Vagina (tissue), 2 donors: ENCODE measurements at regions not wholly inside any gene's neighbourhood (a gene's known extent, or its start where the extent isn't known, plus 50 kb on each side); places are given as distances from the start of the nearest gene placed in this dataset.

Source experiments
- DNase-seq, 2 donors: peaks; one replicate each; pipeline ENCODE4 v3.0.0-alpha.2; 2017; ENCODE audit errors: extremely low spot score in 2 of 2
- H3K27ac ChIP-seq: fragments of 200-600 bp; sonication (generic); one replicate; pipeline ENCODE4 v1.5.1; 2019
- H3K27me3 ChIP-seq: fragments of 200-600 bp; sonication (generic); one replicate; pipeline ENCODE4 v1.5.1; 2019
- H3K36me3 ChIP-seq, 2 donors: fragments of 200-600 bp; sonication (generic); one replicate each; pipeline ENCODE4 v1.5.1; 2017 to 2019
- H3K4me1 ChIP-seq: fragments of 200-600 bp; sonication (generic); one replicate; pipeline ENCODE4 v1.5.1; 2019
- H3K4me3 ChIP-seq, 2 donors: fragments of 200-600 bp; sonication (generic); 1 replicate in 1 of 2; 2 replicates in 1 of 2; pipeline ENCODE4 v1.5.1; 2016 to 2019
- H3K9me3 ChIP-seq: fragments of 200-600 bp; sonication (generic); one replicate; pipeline ENCODE4 v1.5.1; 2019
- POLR2A ChIP-seq, 2 donors: fragments of 450-650 bp; IDR thresholded peaks; one replicate each; pipeline ENCODE4 v1.6.1; 2017; ENCODE audit warnings: antibody characterized with exemption in 2 of 2, mild to moderate bottlenecking in 2 of 2, moderate library complexity in 2 of 2
- POLR2AphosphoS5 ChIP-seq, 2 donors: sonication (generic); formaldehyde crosslinking; IDR thresholded peaks; one replicate each; pipeline ENCODE4 v1.9.0; 2017; ENCODE audit warnings: antibody characterized with exemption in 2 of 2, mild to moderate bottlenecking in 2 of 2, low read depth in 1 of 2; ENCODE audit not compliant: insufficient read depth in 1 of 2
- intact Hi-C: fragments of 100-400 bp; cut with DNase I; formaldehyde crosslinking; loops from one replicate; pipeline ENCODE4 v1.15.1; 2023
- TF ChIP-seq, protein P1 (sequence below), 3 experiments: fragments of 450-650 bp in 2 of 3; fragments of 200-600 bp in 1 of 3; sonication (generic) in 1 of 3; IDR thresholded peaks; one replicate each; pipeline ENCODE4 v1.5.1; 2017 to 2019; ENCODE audit warnings: antibody characterized with exemption in 3 of 3, mild to moderate bottlenecking in 2 of 3, moderate library complexity in 2 of 3

DNA sequence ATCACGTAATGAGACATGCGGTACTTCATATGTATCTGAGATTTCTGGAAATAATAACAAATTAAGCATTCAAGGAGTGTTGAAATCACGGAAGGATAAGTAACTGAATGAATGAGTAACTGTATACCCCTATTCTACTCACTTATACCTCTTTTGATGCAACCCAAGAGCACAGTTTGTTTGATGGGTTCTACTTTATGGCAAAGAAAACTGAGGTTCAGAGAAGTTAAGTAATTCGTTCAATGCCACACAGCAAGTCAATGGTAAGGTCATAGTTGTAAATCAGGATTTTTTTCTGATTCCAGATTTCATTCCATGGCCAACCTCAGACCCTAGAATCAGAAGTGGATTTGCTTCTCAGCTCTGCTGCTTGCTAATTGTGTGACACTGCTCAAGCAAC, 544.5 kb upstream of the TBX3 start:
- Histone ChIP-seq H3K27ac (no peak overlapping the region), H3K4me1 (no peaks in the 10 kb centered on the region), H3K4me3 (no peak overlapping the region), H3K36me3 (no peaks in the 10 kb centered on the region), H3K27me3 (no peaks in the 10 kb centered on the region), H3K9me3 (no peaks in the 10 kb centered on the region)
- no peak for DNase-seq
- intact Hi-C loops: no loop called here
- TF ChIP-seq, protein P1, sequence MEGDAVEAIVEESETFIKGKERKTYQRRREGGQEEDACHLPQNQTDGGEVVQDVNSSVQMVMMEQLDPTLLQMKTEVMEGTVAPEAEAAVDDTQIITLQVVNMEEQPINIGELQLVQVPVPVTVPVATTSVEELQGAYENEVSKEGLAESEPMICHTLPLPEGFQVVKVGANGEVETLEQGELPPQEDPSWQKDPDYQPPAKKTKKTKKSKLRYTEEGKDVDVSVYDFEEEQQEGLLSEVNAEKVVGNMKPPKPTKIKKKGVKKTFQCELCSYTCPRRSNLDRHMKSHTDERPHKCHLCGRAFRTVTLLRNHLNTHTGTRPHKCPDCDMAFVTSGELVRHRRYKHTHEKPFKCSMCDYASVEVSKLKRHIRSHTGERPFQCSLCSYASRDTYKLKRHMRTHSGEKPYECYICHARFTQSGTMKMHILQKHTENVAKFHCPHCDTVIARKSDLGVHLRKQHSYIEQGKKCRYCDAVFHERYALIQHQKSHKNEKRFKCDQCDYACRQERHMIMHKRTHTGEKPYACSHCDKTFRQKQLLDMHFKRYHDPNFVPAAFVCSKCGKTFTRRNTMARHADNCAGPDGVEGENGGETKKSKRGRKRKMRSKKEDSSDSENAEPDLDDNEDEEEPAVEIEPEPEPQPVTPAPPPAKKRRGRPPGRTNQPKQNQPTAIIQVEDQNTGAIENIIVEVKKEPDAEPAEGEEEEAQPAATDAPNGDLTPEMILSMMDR (IDR thresholded peaks at IDR 0.05): no peak
- TF ChIP-seq POLR2A (IDR thresholded peaks at IDR 0.05) (no peak), POLR2AphosphoS5 (IDR thresholded peaks at IDR 0.05; ENCODE audit: insufficient read depth in 1 of 2, low read depth in 1 of 2) (no peak)

DNA sequence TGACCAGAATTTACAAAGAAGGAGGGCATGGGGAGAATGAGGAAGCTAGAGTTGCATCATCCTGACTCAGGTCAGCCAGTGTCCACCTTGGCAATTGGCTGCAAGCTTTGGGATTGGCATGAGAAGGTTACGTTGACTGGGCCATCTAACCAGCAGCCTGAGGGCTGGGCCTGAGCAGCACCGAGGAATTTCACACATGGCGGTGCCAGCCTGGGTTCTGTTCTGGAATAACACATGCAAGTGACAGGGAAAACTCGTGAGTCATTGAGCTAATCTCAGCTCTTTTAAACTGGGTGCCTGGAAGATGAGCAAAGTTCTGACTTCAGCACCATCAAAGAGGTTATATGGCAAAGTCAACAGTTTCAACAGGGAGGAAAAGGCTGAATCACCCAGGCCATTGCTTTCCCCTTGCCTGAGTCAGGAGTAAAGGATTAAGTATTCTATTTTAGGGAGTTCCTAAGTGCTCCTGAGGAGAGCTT, 543.2 kb upstream of the TBX3 start:
- TF ChIP-seq POLR2A (IDR thresholded peaks at IDR 0.05): no peak
- TF ChIP-seq POLR2AphosphoS5 (IDR thresholded peaks at IDR 0.05; ENCODE audit: insufficient read depth in 1 of 2, low read depth in 1 of 2): peak in 1 of 2 donors; percentile 65
- TF ChIP-seq, protein P1 (IDR thresholded peaks at IDR 0.05): no peak
- DNase-seq: no peak
- no peak overlapping the region for H3K27ac ChIP-seq

DNA sequence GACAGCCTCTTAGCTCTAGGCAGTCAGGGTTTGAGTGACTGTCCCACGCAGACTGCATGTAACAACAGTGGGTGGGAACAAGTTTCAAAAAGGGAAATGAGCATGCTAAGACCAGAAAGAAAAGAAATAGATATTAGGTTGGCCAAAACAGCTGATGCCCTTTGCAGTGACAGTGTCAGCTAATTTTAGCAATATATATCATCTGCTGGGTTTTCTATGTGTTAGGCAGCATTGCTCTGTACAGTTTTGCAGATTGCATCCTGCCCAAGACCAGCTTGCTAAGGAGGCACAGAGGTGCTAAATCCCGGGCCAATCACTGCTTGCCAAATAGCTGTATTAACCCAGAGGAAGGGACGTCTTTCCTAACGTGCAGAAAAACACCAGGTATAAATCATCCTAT, 541.9 kb upstream of the TBX3 start:
- DNase-seq: no peak
- Histone ChIP-seq H3K36me3 (no peaks in the 10 kb centered on the region), H3K4me1 (no peaks in the 10 kb centered on the region), H3K4me3 (no peak overlapping the region), H3K27ac (no peak overlapping the region), H3K9me3 (no peaks in the 10 kb centered on the region), H3K27me3 (no peaks in the 10 kb centered on the region)
- intact Hi-C loops: no loop called here
- TF ChIP-seq, protein P1 (IDR thresholded peaks at IDR 0.05): no peak
- TF ChIP-seq POLR2A (IDR thresholded peaks at IDR 0.05): no peak
- TF ChIP-seq POLR2AphosphoS5 (IDR thresholded peaks at IDR 0.05; ENCODE audit: insufficient read depth in 1 of 2, low read depth in 1 of 2): no peak

More for the DNA sequence above, 543.2 kb upstream of the TBX3 start:
- no peak overlapping the region for H3K4me3 ChIP-seq
- no peaks in the 10 kb centered on the region for H3K27me3 ChIP-seq
- no peaks in the 10 kb centered on the region for H3K4me1 ChIP-seq
- intact Hi-C loops: no loop called here
- no peaks in the 10 kb centered on the region for H3K9me3 ChIP-seq
- H3K36me3 ChIP-seq: no peaks in the 10 kb centered on the region

DNA sequence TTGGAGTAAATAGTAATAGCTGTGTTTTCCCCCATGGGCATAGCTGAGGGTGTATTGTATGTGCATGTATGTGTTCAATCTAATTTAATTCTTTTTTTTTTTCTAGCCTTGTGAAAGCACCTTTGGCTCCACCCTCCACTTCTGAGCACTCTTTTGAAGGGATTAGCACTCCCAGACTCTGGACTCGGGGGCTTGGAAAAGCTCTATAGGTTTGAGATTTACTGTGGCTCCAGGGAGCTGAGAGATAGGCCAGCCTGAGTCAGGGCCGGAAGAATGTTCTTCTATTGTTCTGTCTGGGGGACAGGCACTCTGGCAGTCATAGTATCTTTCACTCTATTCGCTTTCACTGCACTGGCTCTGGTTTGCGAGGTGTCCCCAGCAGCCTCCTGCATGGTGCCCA, 540.0 kb upstream of the TBX3 start:
- TF ChIP-seq POLR2A (IDR thresholded peaks at IDR 0.05) (no peak), POLR2AphosphoS5 (IDR thresholded peaks at IDR 0.05; ENCODE audit: insufficient read depth in 1 of 2, low read depth in 1 of 2) (no peak)
- TF ChIP-seq, protein P1 (IDR thresholded peaks at IDR 0.05): no peak
- no peaks in the 10 kb centered on the region for H3K36me3 ChIP-seq
- DNase-seq: no peak
- no peaks in the 10 kb centered on the region for H3K27me3 ChIP-seq
- no peak overlapping the region for H3K4me3 ChIP-seq
- H3K4me1 ChIP-seq: no peaks in the 10 kb centered on the region
- intact Hi-C loops: no loop called here
- H3K27ac ChIP-seq: no peak overlapping the region
- H3K9me3 ChIP-seq: no peaks in the 10 kb centered on the region

DNA sequence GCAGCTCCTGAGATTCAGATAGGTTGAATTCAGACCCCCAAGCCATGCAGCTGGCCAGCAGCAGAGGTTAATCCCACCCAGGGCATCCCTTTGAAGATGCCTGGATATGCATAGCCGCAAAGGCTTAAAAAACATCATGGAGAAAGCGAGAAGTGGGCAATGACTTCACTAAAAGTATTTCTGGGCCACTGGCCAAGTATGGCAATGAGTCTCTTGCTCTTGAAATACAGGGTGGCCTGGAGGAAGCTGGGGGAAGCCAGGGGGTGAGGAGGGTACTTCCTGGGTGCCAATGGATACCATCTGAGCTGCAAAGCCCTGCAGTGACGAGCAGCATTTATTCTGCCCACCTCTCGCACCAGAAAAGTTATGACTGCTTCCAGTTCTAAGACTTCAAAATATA, 539.3 kb upstream of the TBX3 start:
- no peak for DNase-seq
- H3K4me1 ChIP-seq: no peaks in the 10 kb centered on the region
- H3K27me3 ChIP-seq: no peaks in the 10 kb centered on the region
- TF ChIP-seq, protein P1 (IDR thresholded peaks at IDR 0.05): no peak
- TF ChIP-seq POLR2A (IDR thresholded peaks at IDR 0.05) (no peak), POLR2AphosphoS5 (IDR thresholded peaks at IDR 0.05; ENCODE audit: insufficient read depth in 1 of 2, low read depth in 1 of 2) (no peak)
- no peak overlapping the region for H3K4me3 ChIP-seq
- no peaks in the 10 kb centered on the region for H3K9me3 ChIP-seq
- H3K36me3 ChIP-seq: no peaks in the 10 kb centered on the region
- intact Hi-C loops: no loop called here
- no peak overlapping the region for H3K27ac ChIP-seq
